ENCODE measurements at regions not wholly inside any gene's neighbourhood (a gene's known extent, or its start where the extent isn't known, plus 50 kb on each side); places are given as distances from the start of the nearest gene placed in this dataset.

DNA sequence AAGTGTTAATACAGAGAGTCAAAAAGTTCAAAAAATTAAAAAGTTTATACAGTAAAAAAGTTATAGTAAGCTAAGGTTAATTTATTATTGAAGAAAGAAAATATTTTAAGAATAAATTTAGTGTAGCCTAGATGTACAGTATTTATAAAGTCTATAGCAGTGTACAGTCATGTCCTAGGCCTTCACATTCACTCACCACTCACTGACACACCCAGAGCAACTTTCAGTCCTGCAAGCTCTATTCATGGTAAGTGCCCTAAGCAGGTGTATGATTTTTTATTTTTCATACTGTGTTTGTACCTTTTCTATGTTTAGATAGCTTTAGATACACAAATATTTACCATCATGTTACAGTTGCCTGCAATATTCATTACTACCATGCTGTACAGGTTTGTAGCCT, 108.9 kb downstream of the FHIP1A start:
- TF ChIP-seq CTCF (IDR thresholded peaks at IDR 0.05; ENCODE audit: unreplicated experiment): no peak
- peaks cover 7% of the 10 kb centered on the region for H3K36me3 Mint-ChIP-seq (ENCODE audit: insufficient read depth, unreplicated experiment)
- ChIA-PET CTCF (interaction anchor here (1.1 kb wide), 1 partner anchor 24 kb away, joined by 4 read pairs; no protein-coding TSS in a partner anchor), POLR2A (interaction anchor here (0.5 to 0.9 kb wide), 2 partner anchors 23 to 75 kb away, joined by 3 to 6 read pairs; no protein-coding TSS in a partner anchor)
- no peaks in the 10 kb centered on the region for H3K27me3 Mint-ChIP-seq (ENCODE audit: insufficient read depth, unreplicated experiment)
- BruUV-seq (replicated peaks): no TSS peak
- H3K9me3 Mint-ChIP-seq (ENCODE audit: unreplicated experiment): no peaks in the 10 kb centered on the region
- no peaks in the 10 kb centered on the region for H3K4me1 Mint-ChIP-seq (ENCODE audit: insufficient read depth, unreplicated experiment)
- H3K27ac Mint-ChIP-seq (ENCODE audit: low read depth, unreplicated experiment): no peak overlapping the region
- intact Hi-C loops (cut with micrococcal nuclease): no loop called here
- no peak for DNase-seq (ENCODE audit: unreplicated experiment)
- no peak overlapping the region for H3K4me3 Mint-ChIP-seq (ENCODE audit: unreplicated experiment)

- CTCF ChIA-PET: interaction anchor here (1.1 kb wide), 1 partner anchor 23 kb away, joined by 4 read pairs; no protein-coding TSS in a partner anchor
- intact Hi-C loops (cut with micrococcal nuclease): no loop called here
- no TSS peak for BruUV-seq (replicated peaks)
- Mint-ChIP-seq H3K9me3 (ENCODE audit: unreplicated experiment) (no peaks in the 10 kb centered on the region), H3K36me3 (ENCODE audit: insufficient read depth, unreplicated experiment) (peaks cover 7% of the 10 kb centered on the region), H3K27ac (ENCODE audit: low read depth, unreplicated experiment) (no peak overlapping the region), H3K4me3 (ENCODE audit: unreplicated experiment) (no peak overlapping the region), H3K27me3 (ENCODE audit: insufficient read depth, unreplicated experiment) (no peaks in the 10 kb centered on the region), H3K4me1 (ENCODE audit: insufficient read depth, unreplicated experiment) (no peaks in the 10 kb centered on the region)
- POLR2A ChIA-PET: interaction anchor here (0.9 kb wide), 1 partner anchor 22 kb away, joined by 3 read pairs; no protein-coding TSS in a partner anchor
- no peak for TF ChIP-seq CTCF (IDR thresholded peaks at IDR 0.05; ENCODE audit: unreplicated experiment)
- DNase-seq (ENCODE audit: unreplicated experiment): peak; percentile 18
Observed at GRCh38 chr4:151518359-151518758, 109.4 kb downstream of the FHIP1A start.

GRCh38 chr4:151519728-151520415, 110.9 kb downstream of the FHIP1A start:
- POLR2A ChIA-PET: interaction anchor here (0.5 to 1.0 kb wide), 4 partner anchors 10 to 126 kb away, joined by 3 to 4 read pairs (median 3); no protein-coding TSS in a partner anchor
- Mint-ChIP-seq H3K27me3 (ENCODE audit: insufficient read depth, unreplicated experiment) (no peaks in the 10 kb centered on the region), H3K4me1 (ENCODE audit: insufficient read depth, unreplicated experiment) (peaks cover 7% of the 10 kb centered on the region), H3K9me3 (ENCODE audit: unreplicated experiment) (no peaks in the 10 kb centered on the region), H3K27ac (ENCODE audit: low read depth, unreplicated experiment) (no peak overlapping the region), H3K4me3 (ENCODE audit: unreplicated experiment) (no peak overlapping the region), H3K36me3 (ENCODE audit: insufficient read depth, unreplicated experiment) (peaks cover 7% of the 10 kb centered on the region)
- BruUV-seq (replicated peaks): no TSS peak
- no peak for TF ChIP-seq CTCF (IDR thresholded peaks at IDR 0.05; ENCODE audit: unreplicated experiment)
- DNase-seq (ENCODE audit: unreplicated experiment): no peak
- CTCF ChIA-PET: no interaction called here
- intact Hi-C loops (cut with micrococcal nuclease): no loop called here

- CTCF ChIA-PET: interaction anchor here (0.5 kb wide), 1 partner anchor 155 kb away, joined by 3 read pairs; no protein-coding TSS in a partner anchor
- intact Hi-C loops (cut with micrococcal nuclease): no loop called here
- peaks cover 13% of the 10 kb centered on the region for H3K4me1 Mint-ChIP-seq (ENCODE audit: insufficient read depth, unreplicated experiment)
- no peaks in the 10 kb centered on the region for H3K9me3 Mint-ChIP-seq (ENCODE audit: unreplicated experiment)
- no peak for DNase-seq (ENCODE audit: unreplicated experiment)
- POLR2A ChIA-PET: interaction anchor here (2.2 kb wide), 1 partner anchor 18 kb away, joined by 4 read pairs; no protein-coding TSS in a partner anchor
- H3K27me3 Mint-ChIP-seq (ENCODE audit: insufficient read depth, unreplicated experiment): no peaks in the 10 kb centered on the region
- no peak overlapping the region for H3K4me3 Mint-ChIP-seq (ENCODE audit: unreplicated experiment)
- BruUV-seq (replicated peaks): no TSS peak
- H3K27ac Mint-ChIP-seq (ENCODE audit: low read depth, unreplicated experiment): no peak overlapping the region
- peaks cover 7% of the 10 kb centered on the region for H3K36me3 Mint-ChIP-seq (ENCODE audit: insufficient read depth, unreplicated experiment)
- no peak for TF ChIP-seq CTCF (IDR thresholded peaks at IDR 0.05; ENCODE audit: unreplicated experiment)
Observed at GRCh38 chr4:151522866-151523519, 114.0 kb downstream of the FHIP1A start.

All from MCF 10A (cell line).